NCI-H748 treated with DMSO at 0.1 percent for 48 hours (cell line): ENCODE measurements at regions not wholly inside any gene's neighbourhood (a gene's known extent, or its start where the extent isn't known, plus 50 kb on each side); places are given as distances from the start of the nearest gene placed in this dataset.

Experiments
- DNase-seq: peaks from one replicate; lab custom pipeline; 2025; lab: John Stamatoyannopoulos, UW

DNA sequence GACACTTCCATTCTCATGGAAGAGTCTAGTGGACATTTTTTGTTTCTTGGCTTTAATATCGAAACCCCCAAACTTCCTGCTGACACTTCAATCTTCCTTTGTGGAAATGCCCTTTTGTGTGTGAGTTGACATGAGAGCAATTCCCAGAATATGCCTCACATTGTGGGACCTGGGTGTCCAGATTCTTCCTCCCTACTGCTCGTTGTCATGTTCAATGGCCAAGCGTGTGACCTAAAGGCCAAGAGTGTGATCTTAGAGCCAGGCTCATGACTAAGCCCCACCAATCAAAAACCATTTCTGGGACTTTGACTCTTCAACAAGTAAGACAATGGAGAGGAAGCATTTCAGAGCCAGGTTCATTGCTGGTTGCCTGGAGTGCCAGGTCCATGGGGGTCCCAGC lies 52.5 kb upstream of the BMPER start:
- no peak for DNase-seq

DNA sequence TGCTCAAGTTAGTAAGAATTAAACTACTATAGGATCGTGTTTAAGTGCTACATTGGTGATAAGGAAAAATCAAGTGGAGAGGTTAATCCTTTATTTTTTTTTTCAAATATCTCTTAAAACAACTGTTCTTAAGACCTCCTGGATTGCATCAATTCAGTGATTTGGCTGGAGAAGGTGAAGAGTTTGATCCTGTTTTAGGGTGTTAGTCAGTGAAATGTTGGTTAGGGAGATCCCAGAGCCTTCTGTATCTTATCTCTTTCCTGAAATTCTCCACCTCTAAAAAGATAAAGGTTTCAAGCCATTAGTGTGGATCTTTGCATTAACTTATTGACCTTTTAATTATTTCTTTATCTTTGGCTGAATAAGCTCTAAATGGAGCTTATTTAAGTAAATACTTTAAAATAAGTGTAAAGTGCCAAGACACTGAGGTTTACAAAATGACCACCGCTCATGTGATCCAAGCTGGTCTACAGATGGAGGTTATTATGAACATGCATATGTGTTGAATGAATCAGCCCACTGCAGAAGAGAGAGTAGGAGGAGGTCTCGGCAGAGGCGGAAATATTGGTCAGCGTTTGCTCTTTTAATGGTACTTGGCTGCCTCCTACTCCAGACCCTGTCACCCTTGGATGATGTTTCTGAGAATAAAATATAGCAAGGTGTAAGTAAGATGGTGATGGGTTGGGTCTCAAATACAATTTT lies 51.8 kb upstream of the BMPER start:
- no peak for DNase-seq

DNA sequence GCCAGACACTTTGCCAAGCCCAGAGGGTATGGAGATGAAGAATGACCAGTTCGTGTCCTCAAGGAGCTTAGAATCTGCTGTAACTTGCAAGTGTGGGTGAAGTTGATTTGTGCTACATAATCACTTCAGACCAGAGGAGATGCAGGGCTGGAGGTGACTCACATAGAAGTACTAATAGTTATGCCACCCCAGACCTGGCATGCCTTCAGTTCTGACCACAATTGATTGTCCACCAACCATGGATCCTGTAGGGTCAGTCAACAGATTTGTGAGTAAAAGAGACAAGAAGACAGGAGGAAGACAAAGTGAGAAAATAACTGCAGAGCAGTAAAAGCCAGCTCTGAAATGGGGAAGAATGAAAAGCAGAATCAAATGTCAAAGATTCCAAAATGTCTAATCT lies 51.2 kb upstream of the BMPER start:
- DNase-seq: no peak

DNA sequence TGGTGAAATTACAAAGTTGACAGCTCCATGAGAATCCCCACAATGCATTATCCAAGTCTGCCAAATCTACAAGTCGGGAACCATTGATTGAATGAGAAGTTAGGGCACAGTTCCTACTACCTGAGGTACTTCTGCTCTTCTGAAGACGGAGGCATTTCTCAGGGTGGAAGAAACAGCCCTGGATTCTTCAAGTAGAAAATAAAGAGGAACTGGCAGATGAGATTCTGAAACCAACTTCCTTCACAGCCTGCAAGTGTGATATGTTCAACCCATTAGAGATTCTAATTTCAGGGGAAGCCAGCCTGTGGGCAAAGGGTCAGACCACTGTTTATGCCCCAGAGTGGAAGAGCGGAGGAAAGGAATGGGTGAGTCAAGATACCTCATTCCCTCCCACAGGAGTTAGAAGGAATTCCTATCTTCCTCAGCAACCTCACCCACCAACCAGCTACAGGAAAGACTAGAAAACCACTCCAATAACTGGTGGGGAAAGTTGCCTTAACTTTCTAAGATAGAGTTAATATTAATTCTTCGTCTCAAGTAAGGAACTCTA lies 50.5 kb upstream of the BMPER start:
- no peak for DNase-seq
